Prostate gland (tissue), 2 donors: ENCODE measurements at regions not wholly inside any gene's neighbourhood (a gene's known extent, or its start where the extent isn't known, plus 50 kb on each side); places are given as distances from the start of the nearest gene placed in this dataset.

Experiments used
- DNase-seq: peaks from one replicate; pipeline ENCODE4 v3.0.0-alpha.2; 2019; ENCODE audit warnings: low spot score
- H3K27ac ChIP-seq, 2 donors: fragments of 200-600 bp; sonication (generic); 2 replicates each; pipeline ENCODE4 v1.5.1; 2017 to 2019
- H3K27me3 ChIP-seq: fragments of 200-600 bp; sonication (generic); replicated peaks from 2 replicates; pipeline ENCODE4 v1.5.1; 2019; ENCODE audit not compliant: insufficient read depth
- H3K36me3 ChIP-seq, 2 donors: fragments of 200-600 bp; sonication (generic); 1 replicate in 1 of 2; 2 replicates in 1 of 2; pipeline versions ENCODE4 v1.5.1 to v1.8.1; 2017 to 2019
- H3K4me1 ChIP-seq: fragments of 200-600 bp; sonication (generic); replicated peaks from 2 replicates; pipeline ENCODE4 v1.5.1; 2019
- H3K4me3 ChIP-seq, 2 donors: fragments of 200-600 bp; sonication (generic); 2 replicates each; pipeline ENCODE4 v1.5.1; 2017 to 2019
- H3K9me3 ChIP-seq: fragments of 200-600 bp; sonication (generic); 2 replicates; pipeline ENCODE4 v1.5.1; 2017
- POLR2A ChIP-seq: fragments of 450-650 bp; IDR thresholded peaks from one replicate; pipeline ENCODE4 v1.6.1; 2016; ENCODE audit warnings: antibody characterized with exemption, mild to moderate bottlenecking
- POLR2AphosphoS5 ChIP-seq: sonication (generic); formaldehyde crosslinking; IDR thresholded peaks from one replicate; pipeline ENCODE4 v1.6.1; 2017; ENCODE audit warnings: antibody characterized with exemption
- WGBS: methylation state at CpG from one replicate; pipeline ENCODE4 v1.1.5; 2018; 5-methylcytosine and 5-hydroxymethylcytosine counted together
- intact Hi-C: fragments of 100-400 bp; cut with DNase I; formaldehyde crosslinking; loops from one replicate; pipeline ENCODE4 v1.14.2; 2022
- TF ChIP-seq, protein P1 (sequence below), 4 experiments: fragments of 200-600 bp in 2 of 4; fragments of 450-650 bp in 2 of 4; sonication (generic) in 2 of 4; IDR thresholded peaks; 1 replicate in 3 of 4; 2 replicates in 1 of 4; pipeline ENCODE4 v1.5.1; 2016 to 2019; ENCODE audit warnings: antibody characterized with exemption in 4 of 4, mild to moderate bottlenecking in 2 of 4, moderate library complexity in 2 of 4

GRCh38 chr5:174489215-174489614 is 235.2 kb upstream of the MSX2 start:
- 98% methylated on average over 3 of the region's 3 CpGs for WGBS

DNA sequence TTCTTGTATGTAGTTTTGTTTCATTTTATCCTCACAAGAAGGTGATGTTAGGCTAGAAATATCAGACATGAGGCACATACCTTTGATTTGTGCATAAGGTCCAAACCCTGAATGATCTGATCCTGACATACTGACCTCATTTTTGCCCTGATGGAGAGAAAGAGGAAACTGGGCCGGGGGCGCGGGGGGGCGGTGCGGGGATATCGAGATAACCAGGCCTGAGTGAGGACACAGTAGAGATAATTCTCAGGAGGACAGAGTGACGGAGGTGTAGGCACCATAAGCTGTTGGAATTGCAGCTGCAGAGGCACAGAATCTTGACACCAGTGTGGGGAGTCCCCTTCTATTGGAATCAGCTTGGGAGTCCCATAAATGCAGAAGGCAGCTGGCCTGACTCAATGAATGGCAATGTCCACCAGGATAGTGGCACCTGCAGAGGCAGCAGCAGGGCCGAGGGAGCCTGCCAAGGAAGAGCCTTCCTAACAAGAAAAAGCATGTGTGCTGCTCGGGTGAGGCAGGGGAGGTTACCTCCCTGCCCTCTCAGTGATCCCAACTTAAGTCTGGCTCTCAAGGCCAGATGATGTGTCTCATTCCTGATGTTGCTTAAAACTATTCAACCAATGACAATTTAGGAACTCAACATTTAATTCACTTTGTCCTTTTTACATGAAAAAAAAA is 234.3 kb upstream of the MSX2 start:
- H3K27ac ChIP-seq = no peak overlapping the region
- WGBS = 83% methylated on average over 9 of the region's 9 CpGs

More at GRCh38 chr5:174489215-174489614, 235.2 kb upstream of the MSX2 start:
- no peak for TF ChIP-seq POLR2A
- TF ChIP-seq POLR2AphosphoS5 = no peak
- TF ChIP-seq, protein P1, sequence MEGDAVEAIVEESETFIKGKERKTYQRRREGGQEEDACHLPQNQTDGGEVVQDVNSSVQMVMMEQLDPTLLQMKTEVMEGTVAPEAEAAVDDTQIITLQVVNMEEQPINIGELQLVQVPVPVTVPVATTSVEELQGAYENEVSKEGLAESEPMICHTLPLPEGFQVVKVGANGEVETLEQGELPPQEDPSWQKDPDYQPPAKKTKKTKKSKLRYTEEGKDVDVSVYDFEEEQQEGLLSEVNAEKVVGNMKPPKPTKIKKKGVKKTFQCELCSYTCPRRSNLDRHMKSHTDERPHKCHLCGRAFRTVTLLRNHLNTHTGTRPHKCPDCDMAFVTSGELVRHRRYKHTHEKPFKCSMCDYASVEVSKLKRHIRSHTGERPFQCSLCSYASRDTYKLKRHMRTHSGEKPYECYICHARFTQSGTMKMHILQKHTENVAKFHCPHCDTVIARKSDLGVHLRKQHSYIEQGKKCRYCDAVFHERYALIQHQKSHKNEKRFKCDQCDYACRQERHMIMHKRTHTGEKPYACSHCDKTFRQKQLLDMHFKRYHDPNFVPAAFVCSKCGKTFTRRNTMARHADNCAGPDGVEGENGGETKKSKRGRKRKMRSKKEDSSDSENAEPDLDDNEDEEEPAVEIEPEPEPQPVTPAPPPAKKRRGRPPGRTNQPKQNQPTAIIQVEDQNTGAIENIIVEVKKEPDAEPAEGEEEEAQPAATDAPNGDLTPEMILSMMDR (IDR thresholded peaks at IDR 0.05) = no peak
- no peaks in the 10 kb centered on the region for H3K9me3 ChIP-seq
- H3K36me3 ChIP-seq = no peaks in the 10 kb centered on the region
- H3K4me1 ChIP-seq = no peaks in the 10 kb centered on the region
- no peaks in the 10 kb centered on the region for H3K27me3 ChIP-seq
- no peak for DNase-seq
- intact Hi-C loops = no loop called here
- H3K27ac ChIP-seq = no peak overlapping the region
- no peak overlapping the region for H3K4me3 ChIP-seq

DNA sequence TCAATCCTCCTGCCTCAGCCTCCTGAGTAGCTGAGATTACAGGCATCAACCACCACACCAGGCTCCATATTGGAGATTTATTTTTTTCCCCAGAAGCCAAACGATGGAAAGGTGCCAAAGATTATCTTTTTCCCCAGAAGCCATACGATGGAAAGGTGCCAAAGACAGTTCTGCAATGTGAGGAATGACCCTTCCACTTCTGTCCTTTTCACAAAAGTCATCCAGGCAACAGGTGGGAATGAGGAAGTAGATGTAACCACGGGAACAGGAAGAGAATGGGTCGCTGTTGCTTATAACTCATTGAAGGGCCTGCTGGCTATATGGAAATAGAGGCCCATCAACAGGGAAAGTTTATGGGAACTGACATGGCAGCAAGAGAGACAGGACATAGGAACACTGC is 233.7 kb upstream of the MSX2 start:
- no peak overlapping the region for H3K4me3 ChIP-seq
- H3K36me3 ChIP-seq = no peaks in the 10 kb centered on the region
- no peaks in the 10 kb centered on the region for H3K27me3 ChIP-seq
- H3K4me1 ChIP-seq = no peaks in the 10 kb centered on the region
- H3K9me3 ChIP-seq = no peaks in the 10 kb centered on the region
- no peak for TF ChIP-seq POLR2AphosphoS5
- no peak for TF ChIP-seq POLR2A
- TF ChIP-seq, protein P1 (IDR thresholded peaks at IDR 0.05) = no peak
- H3K27ac ChIP-seq = no peak overlapping the region
- 55% methylated on average over 4 of the region's 4 CpGs for WGBS
- intact Hi-C loops = no loop called here
- DNase-seq = no peak

More for the DNA sequence above, 234.3 kb upstream of the MSX2 start:
- intact Hi-C loops = no loop called here
- Histone ChIP-seq H3K27me3 (no peaks in the 10 kb centered on the region), H3K9me3 (no peaks in the 10 kb centered on the region), H3K4me1 (no peaks in the 10 kb centered on the region), H3K4me3 (no peak overlapping the region), H3K36me3 (no peaks in the 10 kb centered on the region)
- no peak for DNase-seq
- TF ChIP-seq, protein P1 (IDR thresholded peaks at IDR 0.05) = no peak
- TF ChIP-seq POLR2A (no peak), POLR2AphosphoS5 (no peak)

DNA sequence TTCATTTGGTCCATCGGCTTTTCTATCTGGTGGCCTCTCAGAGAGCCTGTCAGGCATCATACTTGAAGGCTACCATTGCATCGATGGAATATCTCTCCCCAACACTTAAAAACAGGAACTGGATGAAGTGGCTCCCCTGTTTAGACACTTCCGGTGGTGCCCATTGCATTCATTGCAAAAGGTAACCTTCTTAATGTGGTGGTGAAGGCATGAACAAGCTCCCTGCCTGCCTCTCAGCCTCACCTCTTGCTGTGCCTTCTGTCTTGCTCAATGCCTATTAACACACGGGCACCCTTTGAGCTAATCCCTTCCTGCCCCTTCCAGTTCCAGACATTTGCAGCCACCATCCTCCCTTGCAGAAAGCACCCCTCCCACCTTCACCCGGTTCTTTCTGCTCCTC is 233.1 kb upstream of the MSX2 start:
- intact Hi-C loops = no loop called here
- H3K27me3 ChIP-seq = no peaks in the 10 kb centered on the region
- no peak overlapping the region for H3K27ac ChIP-seq
- TF ChIP-seq POLR2AphosphoS5 (no peak), POLR2A (no peak)
- TF ChIP-seq, protein P1 (IDR thresholded peaks at IDR 0.05) = no peak
- H3K4me1 ChIP-seq = no peaks in the 10 kb centered on the region
- no peak overlapping the region for H3K4me3 ChIP-seq
- no peaks in the 10 kb centered on the region for H3K9me3 ChIP-seq
- no peaks in the 10 kb centered on the region for H3K36me3 ChIP-seq
- DNase-seq = no peak
- 78% methylated on average over 5 of the region's 5 CpGs for WGBS

- Histone ChIP-seq H3K4me3 (no peak overlapping the region), H3K9me3 (no peaks in the 10 kb centered on the region), H3K27ac (peak overlapping the region in 1 of 2 donors; percentile 36), H3K4me1 (no peaks in the 10 kb centered on the region), H3K27me3 (no peaks in the 10 kb centered on the region), H3K36me3 (no peaks in the 10 kb centered on the region)
- TF ChIP-seq, protein P1 (IDR thresholded peaks at IDR 0.05) = no peak
- TF ChIP-seq POLR2AphosphoS5 = peak; percentile 60
- peak; percentile 52 for DNase-seq
- 58% methylated on average over 4 of the region's 4 CpGs for WGBS
- intact Hi-C loops = no loop called here
These were observed 232.5 kb upstream of the MSX2 start for GRCh38 chr5:174491761-174492350.
